ENCODE measurements at regions not wholly inside any gene's neighbourhood (a gene's known extent, or its start where the extent isn't known, plus 50 kb on each side); places are given as distances from the start of the nearest gene placed in this dataset.
"Not testable (repeated sequence)": the region's sequence is repeated elsewhere in the genome, so short reads cannot be mapped to it uniquely, and the experiment has no call there.

GRCh38 chr3:63719796-63720445 lies 67.4 kb downstream of the SNTN start:
- no peak for DNase-seq

GRCh38 chr3:63720951-63721350 lies 68.5 kb downstream of the SNTN start:
- not testable (repeated sequence) for DNase-seq

GRCh38 chr3:63724987-63725386 lies 72.5 kb downstream of the SNTN start:
- DNase-seq = no peak

GRCh38 chr3:63726656-63727055 lies 74.2 kb downstream of the SNTN start:
- DNase-seq = no peak

GRCh38 chr3:63727233-63727632 lies 74.8 kb downstream of the SNTN start:
- no peak for DNase-seq

- no peak for DNase-seq
These were observed 79.4 kb downstream of the SNTN start for GRCh38 chr3:63731866-63732265.

- DNase-seq = peak; percentile 2
These were observed 80.8 kb downstream of the SNTN start for GRCh38 chr3:63733278-63733677.

- DNase-seq = not testable (repeated sequence)
These were observed 82.2 kb downstream of the SNTN start for GRCh38 chr3:63734632-63735031.

GRCh38 chr3:63736757-63737156 lies 82.3 kb upstream of the C3orf49 start:
- DNase-seq = not testable (repeated sequence)

- DNase-seq = not testable (repeated sequence)
These were observed 80.5 kb upstream of the C3orf49 start for GRCh38 chr3:63738577-63738976.

- DNase-seq = no peak
These were observed 79.6 kb upstream of the C3orf49 start for GRCh38 chr3:63739474-63739873.

- no peak for DNase-seq
These were observed 79.0 kb upstream of the C3orf49 start for GRCh38 chr3:63740116-63740515.

GRCh38 chr3:63744693-63745092 lies 74.4 kb upstream of the C3orf49 start:
- DNase-seq = not testable (repeated sequence)

GRCh38 chr3:63745757-63746156 lies 73.3 kb upstream of the C3orf49 start:
- no peak for DNase-seq

GRCh38 chr3:63746211-63746610 lies 72.9 kb upstream of the C3orf49 start:
- no peak for DNase-seq

- DNase-seq = no peak
These were observed 67.6 kb upstream of the C3orf49 start for GRCh38 chr3:63751459-63751858.

- DNase-seq = no peak
These were observed 65.5 kb upstream of the C3orf49 start for GRCh38 chr3:63753567-63753966.

GRCh38 chr3:63753995-63754394 lies 65.1 kb upstream of the C3orf49 start:
- DNase-seq = no peak

- DNase-seq = no peak
These were observed 56.9 kb upstream of the C3orf49 start for GRCh38 chr3:63762180-63762579.

- no peak for DNase-seq
These were observed 56.1 kb upstream of the C3orf49 start for GRCh38 chr3:63762934-63763550.

GRCh38 chr3:63764511-63764910 lies 54.6 kb upstream of the C3orf49 start:
- no peak for DNase-seq

GRCh38 chr3:63766261-63766660 lies 52.8 kb upstream of the C3orf49 start:
- DNase-seq = no peak

GRCh38 chr3:63768386-63768785 lies 50.7 kb upstream of the C3orf49 start:
- no peak for DNase-seq

GRCh38 chr3:63768888-63769287 lies 50.2 kb upstream of the C3orf49 start:
- DNase-seq = no peak

All from NCI-H510A (cell line).